MM.1S (cell line): ENCODE measurements at regions not wholly inside any gene's neighbourhood (a gene's known extent, or its start where the extent isn't known, plus 50 kb on each side); places are given as distances from the start of the nearest gene placed in this dataset.

ENCODE experiments used
- EZH2 ChIP-seq: fragments of 300-600 bp; sonication (generic); optimal IDR thresholded peaks from 2 replicates; pipeline ENCODE3; 2017; ENCODE audit warnings: low read depth, mild to moderate bottlenecking, antibody characterized with exemption, low read length, mixed read lengths
- EZH2phosphoT487 ChIP-seq: fragments of 300-600 bp; sonication (generic); IDR thresholded peaks from 2 replicates; pipeline ENCODE4 v1.6.1; 2018; ENCODE audit warnings: antibody characterized with exemption, low read length
- TF ChIP-seq, protein P1 (sequence below): fragments of 300-600 bp; sonication (generic); IDR thresholded peaks from 2 replicates; pipeline ENCODE4 v1.5.1; 2016; ENCODE audit warnings: antibody characterized with exemption, low read length, mixed read lengths

- no peak for TF ChIP-seq EZH2
- TF ChIP-seq, protein P1, sequence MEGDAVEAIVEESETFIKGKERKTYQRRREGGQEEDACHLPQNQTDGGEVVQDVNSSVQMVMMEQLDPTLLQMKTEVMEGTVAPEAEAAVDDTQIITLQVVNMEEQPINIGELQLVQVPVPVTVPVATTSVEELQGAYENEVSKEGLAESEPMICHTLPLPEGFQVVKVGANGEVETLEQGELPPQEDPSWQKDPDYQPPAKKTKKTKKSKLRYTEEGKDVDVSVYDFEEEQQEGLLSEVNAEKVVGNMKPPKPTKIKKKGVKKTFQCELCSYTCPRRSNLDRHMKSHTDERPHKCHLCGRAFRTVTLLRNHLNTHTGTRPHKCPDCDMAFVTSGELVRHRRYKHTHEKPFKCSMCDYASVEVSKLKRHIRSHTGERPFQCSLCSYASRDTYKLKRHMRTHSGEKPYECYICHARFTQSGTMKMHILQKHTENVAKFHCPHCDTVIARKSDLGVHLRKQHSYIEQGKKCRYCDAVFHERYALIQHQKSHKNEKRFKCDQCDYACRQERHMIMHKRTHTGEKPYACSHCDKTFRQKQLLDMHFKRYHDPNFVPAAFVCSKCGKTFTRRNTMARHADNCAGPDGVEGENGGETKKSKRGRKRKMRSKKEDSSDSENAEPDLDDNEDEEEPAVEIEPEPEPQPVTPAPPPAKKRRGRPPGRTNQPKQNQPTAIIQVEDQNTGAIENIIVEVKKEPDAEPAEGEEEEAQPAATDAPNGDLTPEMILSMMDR = no peak
- TF ChIP-seq EZH2phosphoT487 = no peak
These were observed 60.2 kb upstream of the ADGRF1 start for GRCh38 chr6:47102331-47102730.
